Ishikawa (cell line): ENCODE measurements at regions not wholly inside any gene's neighbourhood (a gene's known extent, or its start where the extent isn't known, plus 50 kb on each side); places are given as distances from the start of the nearest gene placed in this dataset.
A peak's percentile ranks its signal among the peaks of the same experiment; 100 is the strongest.

Source experiments
- CEBPB ChIP-seq: IDR thresholded peaks from 2 replicates; pipeline ENCODE4 v1.6.1; 2012
- CREB1 ChIP-seq: IDR thresholded peaks from 2 replicates; pipeline ENCODE4 v1.6.1; 2012; ENCODE audit warnings: low read depth
- EGR1 ChIP-seq: IDR thresholded peaks from 2 replicates; pipeline ENCODE4 v1.6.1; 2012
- EP300 ChIP-seq: IDR thresholded peaks from 2 replicates; pipeline ENCODE4 v1.6.1; 2012; ENCODE audit warnings: borderline replicate concordance
- FOXM1 ChIP-seq: IDR thresholded peaks from 2 replicates; pipeline ENCODE4 v1.6.1; 2012; ENCODE audit warnings: low read depth, borderline replicate concordance
- NFIC ChIP-seq: IDR thresholded peaks from 2 replicates; pipeline ENCODE4 v1.6.1; 2012
- RAD21 ChIP-seq: IDR thresholded peaks from 2 replicates; pipeline ENCODE4 v1.6.1; 2012; ENCODE audit warnings: low read depth
- TAF1 ChIP-seq: IDR thresholded peaks from 2 replicates; pipeline ENCODE4 v1.6.1; 2012; ENCODE audit warnings: low read depth, mild to moderate bottlenecking
- TCF12 ChIP-seq: IDR thresholded peaks from 2 replicates; pipeline ENCODE4 v1.6.1; 2012; ENCODE audit warnings: low read depth
- TEAD4 ChIP-seq: IDR thresholded peaks from 2 replicates; pipeline ENCODE4 v1.6.1; 2012
- USF1 ChIP-seq: IDR thresholded peaks from 2 replicates; pipeline ENCODE4 v1.6.1; 2012
- YY1 ChIP-seq: IDR thresholded peaks from 2 replicates; pipeline ENCODE4 v1.6.1; 2012; ENCODE audit warnings: low read depth
- ZBTB7A ChIP-seq: IDR thresholded peaks from 2 replicates; pipeline ENCODE4 v1.6.1; 2012; ENCODE audit warnings: low read depth
- TF ChIP-seq, protein P1 (sequence below): IDR thresholded peaks from 2 replicates; pipeline ENCODE4 v1.6.1; 2012
- TF ChIP-seq, protein P2 (sequence below): IDR thresholded peaks from 2 replicates; pipeline ENCODE4 v1.6.1; 2012; ENCODE audit warnings: low read depth, mild to moderate bottlenecking

GRCh38 chr6:3913958-3914337 is 64.8 kb downstream of the FAM50B start:
- TF ChIP-seq, protein P1, sequence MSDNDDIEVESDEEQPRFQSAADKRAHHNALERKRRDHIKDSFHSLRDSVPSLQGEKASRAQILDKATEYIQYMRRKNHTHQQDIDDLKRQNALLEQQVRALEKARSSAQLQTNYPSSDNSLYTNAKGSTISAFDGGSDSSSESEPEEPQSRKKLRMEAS, result no peak
- TF ChIP-seq, protein P2, sequence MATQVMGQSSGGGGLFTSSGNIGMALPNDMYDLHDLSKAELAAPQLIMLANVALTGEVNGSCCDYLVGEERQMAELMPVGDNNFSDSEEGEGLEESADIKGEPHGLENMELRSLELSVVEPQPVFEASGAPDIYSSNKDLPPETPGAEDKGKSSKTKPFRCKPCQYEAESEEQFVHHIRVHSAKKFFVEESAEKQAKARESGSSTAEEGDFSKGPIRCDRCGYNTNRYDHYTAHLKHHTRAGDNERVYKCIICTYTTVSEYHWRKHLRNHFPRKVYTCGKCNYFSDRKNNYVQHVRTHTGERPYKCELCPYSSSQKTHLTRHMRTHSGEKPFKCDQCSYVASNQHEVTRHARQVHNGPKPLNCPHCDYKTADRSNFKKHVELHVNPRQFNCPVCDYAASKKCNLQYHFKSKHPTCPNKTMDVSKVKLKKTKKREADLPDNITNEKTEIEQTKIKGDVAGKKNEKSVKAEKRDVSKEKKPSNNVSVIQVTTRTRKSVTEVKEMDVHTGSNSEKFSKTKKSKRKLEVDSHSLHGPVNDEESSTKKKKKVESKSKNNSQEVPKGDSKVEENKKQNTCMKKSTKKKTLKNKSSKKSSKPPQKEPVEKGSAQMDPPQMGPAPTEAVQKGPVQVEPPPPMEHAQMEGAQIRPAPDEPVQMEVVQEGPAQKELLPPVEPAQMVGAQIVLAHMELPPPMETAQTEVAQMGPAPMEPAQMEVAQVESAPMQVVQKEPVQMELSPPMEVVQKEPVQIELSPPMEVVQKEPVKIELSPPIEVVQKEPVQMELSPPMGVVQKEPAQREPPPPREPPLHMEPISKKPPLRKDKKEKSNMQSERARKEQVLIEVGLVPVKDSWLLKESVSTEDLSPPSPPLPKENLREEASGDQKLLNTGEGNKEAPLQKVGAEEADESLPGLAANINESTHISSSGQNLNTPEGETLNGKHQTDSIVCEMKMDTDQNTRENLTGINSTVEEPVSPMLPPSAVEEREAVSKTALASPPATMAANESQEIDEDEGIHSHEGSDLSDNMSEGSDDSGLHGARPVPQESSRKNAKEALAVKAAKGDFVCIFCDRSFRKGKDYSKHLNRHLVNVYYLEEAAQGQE, result no peak
- TF ChIP-seq TAF1 (no peak), NFIC (no peak), TCF12 (no peak), EGR1 (no peak), USF1 (no peak), FOXM1 (no peak), YY1 (no peak), RAD21 (no peak), CREB1 (no peak), EP300 (no peak), TEAD4 (no peak), CEBPB (no peak), ZBTB7A (no peak)

GRCh38 chr6:3915076-3915791 is 66.1 kb downstream of the FAM50B start:
- TF ChIP-seq ZBTB7A (no peak), USF1 (no peak)

DNA sequence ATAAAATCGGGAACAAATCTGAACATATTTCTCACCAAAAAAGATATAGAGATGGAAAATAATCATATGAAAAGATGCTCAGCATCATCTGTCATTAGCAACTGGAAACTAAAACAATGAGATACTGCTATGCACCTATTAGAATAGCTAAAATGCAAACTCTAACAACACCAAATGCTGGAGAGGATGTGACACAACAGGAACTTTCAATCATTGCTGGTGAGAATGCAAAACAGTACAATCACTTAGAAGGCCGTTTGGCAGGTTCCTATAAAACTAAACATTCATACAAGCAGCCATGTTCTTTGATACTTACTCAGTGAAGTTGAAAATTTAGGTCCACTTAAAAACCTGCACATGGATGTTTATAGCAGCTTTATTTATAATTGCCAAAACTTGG is 67.0 kb downstream of the FAM50B start:
- no peak for TF ChIP-seq CEBPB
- TF ChIP-seq EP300, result no peak
- no peak for TF ChIP-seq NFIC
- no peak for TF ChIP-seq FOXM1
- no peak for TF ChIP-seq TEAD4
- TF ChIP-seq ZBTB7A, result no peak
- no peak for TF ChIP-seq EGR1
- TF ChIP-seq, protein P1, result no peak
- no peak for TF ChIP-seq YY1
- TF ChIP-seq CREB1, result no peak
- TF ChIP-seq TAF1, result no peak
- no peak for TF ChIP-seq RAD21
- no peak for TF ChIP-seq TCF12
- TF ChIP-seq USF1, result no peak
- TF ChIP-seq, protein P2, result no peak

DNA sequence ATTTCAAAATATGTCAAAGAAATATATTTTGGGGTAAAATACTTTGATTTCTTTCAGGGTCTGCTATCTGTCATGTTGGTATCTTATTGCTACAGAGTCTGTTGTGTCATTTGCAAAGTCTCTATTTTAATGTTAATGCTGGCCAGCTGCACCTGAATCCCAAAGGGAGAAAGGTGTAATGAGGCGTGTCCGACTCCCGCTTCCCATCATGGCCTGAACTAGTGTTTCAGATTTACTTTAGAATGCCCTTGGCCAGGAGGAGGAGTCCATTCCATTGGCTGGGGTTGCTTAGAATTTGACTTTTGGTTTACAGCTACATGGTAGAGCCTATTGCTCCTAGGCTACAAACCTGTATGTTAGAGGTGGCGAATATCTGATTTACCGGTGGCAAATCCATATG is 69.3 kb downstream of the FAM50B start:
- no peak for TF ChIP-seq FOXM1
- no peak for TF ChIP-seq TEAD4
- TF ChIP-seq YY1, result no peak
- TF ChIP-seq, protein P1, result no peak
- TF ChIP-seq CREB1, result no peak
- TF ChIP-seq TCF12, result no peak
- TF ChIP-seq RAD21, result no peak

- TF ChIP-seq RAD21 (no peak), TEAD4 (peak; percentile 55; the same call in 1 of the 2 replicates), CEBPB (peak; percentile 63), USF1 (0 out of 2 replicates have a peak, but pooled peaks have one; percentile 6), NFIC (no peak), EP300 (peak; percentile 37; the same call in 1 of the 2 replicates)
- TF ChIP-seq, protein P1, result no peak
Measured at GRCh38 chr6:3919130-3919628, 70.0 kb downstream of the FAM50B start.
